AG08396 (cell line): ENCODE measurements at regions not wholly inside any gene's neighbourhood (a gene's known extent, or its start where the extent isn't known, plus 50 kb on each side); places are given as distances from the start of the nearest gene placed in this dataset.

Experiments
- DNase-seq: peaks from one replicate; pipeline ENCODE4 v3.0.0; 2012; ENCODE audit warnings: low spot score, mixed read lengths

- no peak for DNase-seq
Measured at GRCh38 chr18:41621177-41621576, 333.9 kb upstream of the PIK3C3 start.

- no peak for DNase-seq
Measured at GRCh38 chr18:41618147-41618546, 336.9 kb upstream of the PIK3C3 start.

GRCh38 chr18:41617647-41618046 is 337.4 kb upstream of the PIK3C3 start:
- DNase-seq: no peak

GRCh38 chr18:41613003-41613609 is 341.9 kb upstream of the PIK3C3 start:
- DNase-seq: no peak

GRCh38 chr18:41604964-41605363 is 350.1 kb upstream of the PIK3C3 start:
- no peak for DNase-seq

GRCh38 chr18:41602034-41602433 is 353.0 kb upstream of the PIK3C3 start:
- DNase-seq: no peak

GRCh38 chr18:41600693-41601391 is 354.2 kb upstream of the PIK3C3 start:
- DNase-seq: no peak

- DNase-seq: no peak
Measured at GRCh38 chr18:41599466-41599865, 355.6 kb upstream of the PIK3C3 start.

- no peak for DNase-seq
Measured at GRCh38 chr18:41594582-41594981, 360.5 kb upstream of the PIK3C3 start.

GRCh38 chr18:41593171-41593675 is 361.8 kb upstream of the PIK3C3 start:
- no peak for DNase-seq

GRCh38 chr18:41587976-41588375 is 367.1 kb upstream of the PIK3C3 start:
- no peak for DNase-seq

- no peak for DNase-seq
Measured at GRCh38 chr18:41585512-41585911, 369.5 kb upstream of the PIK3C3 start.

- DNase-seq: no peak
Measured at GRCh38 chr18:41579185-41579584, 375.8 kb upstream of the PIK3C3 start.

- DNase-seq: no peak
Measured at GRCh38 chr18:41577529-41577928, 377.5 kb upstream of the PIK3C3 start.

GRCh38 chr18:41576643-41577042 is 378.4 kb upstream of the PIK3C3 start:
- no peak for DNase-seq

- DNase-seq: no peak
Measured at GRCh38 chr18:41569867-41570266, 385.2 kb upstream of the PIK3C3 start.

GRCh38 chr18:41561961-41562360 is 393.1 kb upstream of the PIK3C3 start:
- DNase-seq: no peak

- DNase-seq: no peak
Measured at GRCh38 chr18:41558715-41559114, 396.3 kb upstream of the PIK3C3 start.

GRCh38 chr18:41553716-41554115 is 401.3 kb upstream of the PIK3C3 start:
- no peak for DNase-seq

- DNase-seq: no peak
Measured at GRCh38 chr18:41548521-41549260, 406.3 kb upstream of the PIK3C3 start.

GRCh38 chr18:41545091-41545888 is 409.7 kb upstream of the PIK3C3 start:
- no peak for DNase-seq

- no peak for DNase-seq
Measured at GRCh38 chr18:41543815-41544214, 411.2 kb upstream of the PIK3C3 start.
